PC-3 (cell line): ENCODE measurements at regions not wholly inside any gene's neighbourhood (a gene's known extent, or its start where the extent isn't known, plus 50 kb on each side); places are given as distances from the start of the nearest gene placed in this dataset.

ENCODE experiments used
- ATAC-seq: fragments of 200-7000 bp; cut with Tn5 transposase; 2 replicates; pipeline ENCODE4 v1.9.1; 2020; ENCODE audit warnings: mild to moderate bottlenecking, moderate library complexity
- BruUV-seq: library from RNA; stranded (reverse); fragments of 400-500 nt; replicated peaks from 2 replicates; lab custom pipeline; 2021; lab: Mats Ljungman, UMichigan
- CTCF ChIA-PET: fragments of 300-600 bp; sonication (Branson Sonifier 250); formaldehyde crosslinking; loops from one replicate; lab custom pipeline; 2022; ENCODE audit warnings: antibody characterized with exemption; lab: Charles Lee
- POLR2A ChIA-PET: fragments of 300-600 bp; sonication (Branson Sonifier 250); formaldehyde crosslinking; loops from one replicate; lab custom pipeline; 2022; ENCODE audit warnings: antibody characterized with exemption; ENCODE audit not compliant: unreplicated experiment; lab: Charles Lee
- DNase-seq: peaks from one replicate; pipeline ENCODE4 v3.0.0-alpha.2; 2015
- H2AFZ ChIP-seq: fragments of 300-600 bp; sonication (generic); 2 replicates; pipeline ENCODE4 v1.6.0; 2016; ENCODE audit warnings: antibody characterized with exemption, low read length
- H3F3A ChIP-seq: fragments of 300-600 bp; sonication (generic); one replicate; pipeline ENCODE4 v1.6.0; 2017; ENCODE audit warnings: antibody characterized with exemption, low read length, control low read depth, mild to moderate bottlenecking; ENCODE audit not compliant: unreplicated experiment
- H3K27ac ChIP-seq: fragments of 300-600 bp; sonication (generic); 2 replicates; pipeline ENCODE4 v1.5.1; 2016; ENCODE audit warnings: mild to moderate bottlenecking, low read length
- H3K27me3 ChIP-seq: fragments of 300-600 bp; sonication (generic); 2 replicates; pipeline ENCODE4 v1.6.1; 2016; ENCODE audit warnings: low read length, mixed read lengths
- H3K36me3 ChIP-seq: fragments of 300-600 bp; sonication (generic); 2 replicates; pipeline ENCODE4 v1.6.1; 2016; ENCODE audit warnings: low read depth, mixed run types, low read length, mixed read lengths
- H3K4me1 ChIP-seq: fragments of 300-600 bp; sonication (generic); 2 replicates; pipeline ENCODE4 v1.5.1; 2016; ENCODE audit warnings: low read length; ENCODE audit not compliant: insufficient read depth
- H3K4me2 ChIP-seq: fragments of 300-600 bp; sonication (generic); 2 replicates; pipeline ENCODE4 v1.6.0; 2016; ENCODE audit warnings: low read length
- H3K4me3 ChIP-seq: fragments of 300-600 bp; sonication (generic); 2 replicates; pipeline ENCODE4 v1.5.1; 2016; ENCODE audit warnings: mild to moderate bottlenecking, low read length, mixed read lengths
- H3K79me2 ChIP-seq: fragments of 300-600 bp; sonication (generic); 2 replicates; pipeline ENCODE4 v1.6.1; 2017; ENCODE audit warnings: low read length, mixed read lengths
- H3K9ac ChIP-seq: fragments of 300-600 bp; sonication (generic); 2 replicates; pipeline ENCODE4 v1.6.0; 2016; ENCODE audit warnings: mild to moderate bottlenecking, low read length
- H3K9me2 ChIP-seq: fragments of 300-600 bp; sonication (generic); replicated peaks from 2 replicates; pipeline ENCODE4 v1.6.1; 2016; ENCODE audit warnings: mixed run types, low read length, mixed read lengths
- H3K9me3 ChIP-seq: fragments of 300-600 bp; sonication (generic); 2 replicates; pipeline ENCODE4 v1.6.1; 2016; ENCODE audit warnings: low read length, mixed read lengths
- H4K20me1 ChIP-seq: fragments of 300-600 bp; sonication (generic); 2 replicates; pipeline ENCODE4 v1.6.1; 2016; ENCODE audit warnings: low read length, mixed read lengths
- CTCF ChIP-seq: fragments of 300-600 bp; sonication (generic); conservative IDR thresholded peaks from 2 replicates; pipeline ENCODE4 v1.5.1; 2017; ENCODE audit warnings: antibody characterized with exemption, low read depth, mild to moderate bottlenecking, low read length
- EZH2 ChIP-seq: fragments of 300-600 bp; sonication (generic); IDR thresholded peaks from one replicate; pipeline ENCODE4 v1.6.1; 2017; ENCODE audit warnings: antibody characterized with exemption, mild to moderate bottlenecking, low read length; ENCODE audit not compliant: unreplicated experiment
- EZH2phosphoT487 ChIP-seq: fragments of 300-600 bp; sonication (generic); IDR thresholded peaks from 2 replicates; pipeline ENCODE4 v1.6.1; 2018; ENCODE audit warnings: mild to moderate bottlenecking, antibody characterized with exemption, low read length, borderline replicate concordance
- intact Hi-C: fragments of 100-400 bp; cut with micrococcal nuclease; formaldehyde crosslinking; loops from 2 replicates; pipeline ENCODE4 v1.9.0; 2023

GRCh38 chr20:48186915-48187314 is 401.6 kb upstream of the SULF2 start:
- POLR2A ChIA-PET, result no interaction called here
- no peak for DNase-seq

GRCh38 chr20:48186447-48186846 is 401.2 kb upstream of the SULF2 start:
- Histone ChIP-seq H3F3A (no peaks in the 10 kb centered on the region), H3K4me2 (no peak overlapping the region), H2AFZ (no peak overlapping the region), H3K9me3 (no peaks in the 10 kb centered on the region), H3K27me3 (no peaks in the 10 kb centered on the region), H3K9ac (no peak overlapping the region), H3K4me3 (no peak overlapping the region), H3K27ac (no peak overlapping the region), H3K79me2 (no peaks in the 10 kb centered on the region), H3K9me2 (no peaks in the 10 kb centered on the region), H4K20me1 (no peaks in the 10 kb centered on the region), H3K36me3 (no peaks in the 10 kb centered on the region), H3K4me1 (peaks cover 10% of the 10 kb centered on the region)
- intact Hi-C loops, result loop anchor here (10.0 kb wide), 2 partner anchors 172 to 262 kb away; no protein-coding TSS in a partner anchor
- no TSS peak for BruUV-seq
- TF ChIP-seq CTCF (no peak), EZH2phosphoT487 (no peak), EZH2 (no peak)
- ATAC-seq (no peak), DNase-seq (peak; percentile 36)
- POLR2A ChIA-PET, result interaction anchor here (0.5 kb wide), 1 partner anchor 236 kb away, joined by 3 read pairs; no protein-coding TSS in a partner anchor
- CTCF ChIA-PET, result no interaction called here

More at GRCh38 chr20:48186915-48187314, 401.6 kb upstream of the SULF2 start:
- H3K79me2 ChIP-seq, result no peaks in the 10 kb centered on the region
- no TSS peak for BruUV-seq
- ATAC-seq, result no peak
- H3F3A ChIP-seq, result no peaks in the 10 kb centered on the region
- 0 out of 2 replicates have a peak, but pooled peaks cover 7% of the 10 kb centered on the region for H3K4me1 ChIP-seq
- no peak overlapping the region for H3K4me3 ChIP-seq
- H3K4me2 ChIP-seq, result no peak overlapping the region
- H4K20me1 ChIP-seq, result no peaks in the 10 kb centered on the region
- no peaks in the 10 kb centered on the region for H3K9me2 ChIP-seq
- no peaks in the 10 kb centered on the region for H3K9me3 ChIP-seq
- TF ChIP-seq EZH2phosphoT487, result no peak
- TF ChIP-seq CTCF, result no peak
- no peak overlapping the region for H2AFZ ChIP-seq
- H3K27ac ChIP-seq, result no peak overlapping the region
- H3K36me3 ChIP-seq, result no peaks in the 10 kb centered on the region
- no peak overlapping the region for H3K9ac ChIP-seq
- intact Hi-C loops, result loop anchor here (10.0 kb wide), 2 partner anchors 172 to 262 kb away; no protein-coding TSS in a partner anchor
- CTCF ChIA-PET, result no interaction called here
- H3K27me3 ChIP-seq, result no peaks in the 10 kb centered on the region

- H3K4me1 ChIP-seq, result peaks cover 30% of the 10 kb centered on the region
- no peaks in the 10 kb centered on the region for H3K36me3 ChIP-seq
- ATAC-seq (no peak), DNase-seq (no peak)
- H3K4me3 ChIP-seq, result no peak overlapping the region
- H3K79me2 ChIP-seq, result no peaks in the 10 kb centered on the region
- H4K20me1 ChIP-seq, result no peaks in the 10 kb centered on the region
- no peaks in the 10 kb centered on the region for H3K9me3 ChIP-seq
- H3K27me3 ChIP-seq, result no peaks in the 10 kb centered on the region
- no peak overlapping the region for H3K27ac ChIP-seq
- BruUV-seq, result no TSS peak
- ChIA-PET POLR2A (interaction anchor here (0.6 kb wide), 1 partner anchor 11 kb away, joined by 3 read pairs; no protein-coding TSS in a partner anchor), CTCF (no interaction called here)
- intact Hi-C loops, result loop anchor here (5.0 to 10.0 kb wide), 5 partner anchors 113 to 438 kb away; no protein-coding TSS in a partner anchor
- TF ChIP-seq EZH2 (no peak), EZH2phosphoT487 (no peak), CTCF (no peak)
- H3F3A ChIP-seq, result peaks cover 4% of the 10 kb centered on the region
- H3K4me2 ChIP-seq, result no peak overlapping the region
- no peak overlapping the region for H2AFZ ChIP-seq
- H3K9me2 ChIP-seq, result no peaks in the 10 kb centered on the region
- H3K9ac ChIP-seq, result no peak overlapping the region
Observed at GRCh38 chr20:48184229-48184628, 398.9 kb upstream of the SULF2 start.
